Keratinocyte (primary cell): ENCODE measurements at regions not wholly inside any gene's neighbourhood (a gene's known extent, or its start where the extent isn't known, plus 50 kb on each side); places are given as distances from the start of the nearest gene placed in this dataset.

Source experiments
- DNase-seq: peaks from one replicate; pipeline ENCODE4 v3.0.0-alpha.2; 2011; ENCODE audit warnings: low read depth, missing footprints, low spot score
- FAIRE-seq: peaks from 2 replicates; lab custom pipeline; 2011; peaks lifted over from hg19 to GRCh38; lab: Jason Lieb, UNC
- H2AFZ ChIP-seq: 2 replicates; pipeline ENCODE4 v1.6.0; 2012; ENCODE audit warnings: low read length, control low read depth, inconsistent platforms; ENCODE audit not compliant: control insufficient read depth
- H3K27ac ChIP-seq: 2 replicates; pipeline ENCODE4 v1.5.1; 2011; ENCODE audit warnings: low read length; ENCODE audit not compliant: control insufficient read depth, insufficient read depth
- H3K27me3 ChIP-seq: 3 replicates; pipeline ENCODE4 v1.6.0; 2011; ENCODE audit warnings: low read length; ENCODE audit not compliant: control insufficient read depth, insufficient read depth; ENCODE audit errors: extremely low read depth
- H3K36me3 ChIP-seq, 2 experiments: 2 replicates in 1 of 2; 3 replicates in 1 of 2; pipeline ENCODE4 v1.5.1; 2011; ENCODE audit warnings: low read length in 2 of 2, mild to moderate bottlenecking in 1 of 2; ENCODE audit not compliant: control insufficient read depth in 2 of 2, insufficient read depth in 2 of 2; ENCODE audit errors: extremely low read depth in 1 of 2
- H3K4me1 ChIP-seq: 3 replicates; pipeline ENCODE4 v1.5.1; 2011; ENCODE audit warnings: low read length; ENCODE audit not compliant: control insufficient read depth, insufficient read depth; ENCODE audit errors: extremely low read depth
- H3K4me2 ChIP-seq: 3 replicates; pipeline ENCODE4 v1.6.0; 2011; ENCODE audit warnings: low read depth, low read length; ENCODE audit not compliant: control insufficient read depth, insufficient read depth; ENCODE audit errors: extremely low read depth
- H3K4me3 ChIP-seq, 3 experiments: fragments of 200-600 bp in 1 of 3; sonication (generic) in 1 of 3; 2 replicates in 2 of 3; 3 replicates in 1 of 3; pipeline ENCODE4 v1.5.1; 2011 to 2016; ENCODE audit warnings: low read length in 3 of 3, mild to moderate bottlenecking in 3 of 3, control low read depth in 2 of 3, inconsistent platforms in 1 of 3, low read depth in 1 of 3, mixed read lengths in 1 of 3, mixed run types in 1 of 3, moderate library complexity in 1 of 3; ENCODE audit not compliant: control insufficient read depth in 2 of 3, insufficient read depth in 2 of 3; ENCODE audit errors: extremely low read depth in 1 of 3
- H3K79me2 ChIP-seq: 2 replicates; pipeline ENCODE4 v1.6.0; 2012; ENCODE audit warnings: low read length; ENCODE audit not compliant: control insufficient read depth, insufficient read depth
- H3K9ac ChIP-seq: 3 replicates; pipeline ENCODE4 v1.6.0; 2011; ENCODE audit warnings: low read length; ENCODE audit not compliant: control insufficient read depth, insufficient read depth; ENCODE audit errors: extremely low read depth
- H3K9me1 ChIP-seq: 3 replicates; pipeline ENCODE4 v1.6.0; 2011; ENCODE audit warnings: low read length; ENCODE audit not compliant: control insufficient read depth, insufficient read depth; ENCODE audit errors: extremely low read depth
- H3K9me3 ChIP-seq: 2 replicates; pipeline ENCODE4 v1.5.1; 2012; ENCODE audit warnings: low read depth, low read length; ENCODE audit not compliant: control insufficient read depth
- H4K20me1 ChIP-seq: 3 replicates; pipeline ENCODE4 v1.6.0; 2011; ENCODE audit warnings: low read length; ENCODE audit not compliant: control insufficient read depth, insufficient read depth; ENCODE audit errors: extremely low read depth
- EZH2 ChIP-seq: IDR thresholded peaks from one replicate; pipeline ENCODE4 v1.6.1; 2012; ENCODE audit warnings: inconsistent platforms, mild to moderate bottlenecking, low read length, moderate library complexity
- dilution Hi-C: fragments of 300-500 bp; cut with MboI; formaldehyde crosslinking; loops from one replicate; pipeline ENCODE4 v1.7.0; 2020; ENCODE audit warnings: low sequenced_read_pairs; ENCODE audit not compliant: extremely low pct_ligation_motif_present
- TF ChIP-seq, protein P1 (sequence below), 3 experiments: IDR thresholded peaks in 1 of 3; conservative IDR thresholded peaks in 1 of 3; optimal IDR thresholded peaks in 1 of 3; 2 replicates in 2 of 3; 3 replicates in 1 of 3; pipeline versions ENCODE3 to v1.5.1; 2011; ENCODE audit warnings: low read length in 3 of 3, mild to moderate bottlenecking in 3 of 3, moderate library complexity in 2 of 3, control low read depth in 1 of 3, inconsistent platforms in 1 of 3; ENCODE audit not compliant: insufficient read depth in 2 of 3; ENCODE audit errors: extremely low read depth in 1 of 3

DNA sequence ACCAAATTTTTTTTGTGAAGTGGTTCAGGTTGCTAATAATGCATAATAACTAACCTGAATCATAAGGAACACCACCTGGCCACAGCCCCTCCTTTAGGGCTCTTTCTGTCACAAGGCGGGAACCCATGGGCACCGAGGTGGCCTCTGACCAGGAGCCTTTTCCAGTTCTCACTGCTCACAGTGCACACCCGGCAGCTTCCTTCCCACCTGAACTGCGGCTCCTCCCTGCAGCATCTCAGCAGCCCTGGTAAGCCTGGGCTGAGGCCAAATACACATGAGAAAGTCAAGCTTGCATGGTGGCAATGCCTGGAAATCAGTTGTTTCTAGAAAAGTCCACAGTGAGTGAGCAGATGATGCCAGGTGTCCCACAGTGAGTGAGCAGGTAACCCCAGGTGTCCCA, 77.6 kb upstream of the SNTG2 start:
- no peak overlapping the region for H3K4me2 ChIP-seq
- no peak overlapping the region for H3K9ac ChIP-seq
- DNase-seq (no peak), FAIRE-seq (no peak)
- no peak overlapping the region for H2AFZ ChIP-seq
- H3K4me3 ChIP-seq = no peak overlapping the region
- H3K9me3 ChIP-seq = peaks cover 11% of the 10 kb centered on the region
- H3K9me1 ChIP-seq = no peaks in the 10 kb centered on the region
- dilution Hi-C loops = no loop called here
- no peaks in the 10 kb centered on the region for H3K79me2 ChIP-seq
- no peaks in the 10 kb centered on the region for H3K4me1 ChIP-seq
- no peak overlapping the region for H3K27ac ChIP-seq
- TF ChIP-seq, protein P1, sequence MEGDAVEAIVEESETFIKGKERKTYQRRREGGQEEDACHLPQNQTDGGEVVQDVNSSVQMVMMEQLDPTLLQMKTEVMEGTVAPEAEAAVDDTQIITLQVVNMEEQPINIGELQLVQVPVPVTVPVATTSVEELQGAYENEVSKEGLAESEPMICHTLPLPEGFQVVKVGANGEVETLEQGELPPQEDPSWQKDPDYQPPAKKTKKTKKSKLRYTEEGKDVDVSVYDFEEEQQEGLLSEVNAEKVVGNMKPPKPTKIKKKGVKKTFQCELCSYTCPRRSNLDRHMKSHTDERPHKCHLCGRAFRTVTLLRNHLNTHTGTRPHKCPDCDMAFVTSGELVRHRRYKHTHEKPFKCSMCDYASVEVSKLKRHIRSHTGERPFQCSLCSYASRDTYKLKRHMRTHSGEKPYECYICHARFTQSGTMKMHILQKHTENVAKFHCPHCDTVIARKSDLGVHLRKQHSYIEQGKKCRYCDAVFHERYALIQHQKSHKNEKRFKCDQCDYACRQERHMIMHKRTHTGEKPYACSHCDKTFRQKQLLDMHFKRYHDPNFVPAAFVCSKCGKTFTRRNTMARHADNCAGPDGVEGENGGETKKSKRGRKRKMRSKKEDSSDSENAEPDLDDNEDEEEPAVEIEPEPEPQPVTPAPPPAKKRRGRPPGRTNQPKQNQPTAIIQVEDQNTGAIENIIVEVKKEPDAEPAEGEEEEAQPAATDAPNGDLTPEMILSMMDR (optimal IDR thresholded peaks at IDR 0.05 in 1 of 3, IDR thresholded peaks at IDR 0.05 in 1 of 3, conservative IDR thresholded peaks at IDR 0.05 in 1 of 3; ENCODE audit: extremely low read depth in 1 of 3, insufficient read depth in 2 of 3, low read length in 3 of 3) = no peak
- no peak for TF ChIP-seq EZH2
- H3K27me3 ChIP-seq = no peaks in the 10 kb centered on the region
- H3K36me3 ChIP-seq = no peaks in the 10 kb centered on the region
- H4K20me1 ChIP-seq = no peaks in the 10 kb centered on the region

DNA sequence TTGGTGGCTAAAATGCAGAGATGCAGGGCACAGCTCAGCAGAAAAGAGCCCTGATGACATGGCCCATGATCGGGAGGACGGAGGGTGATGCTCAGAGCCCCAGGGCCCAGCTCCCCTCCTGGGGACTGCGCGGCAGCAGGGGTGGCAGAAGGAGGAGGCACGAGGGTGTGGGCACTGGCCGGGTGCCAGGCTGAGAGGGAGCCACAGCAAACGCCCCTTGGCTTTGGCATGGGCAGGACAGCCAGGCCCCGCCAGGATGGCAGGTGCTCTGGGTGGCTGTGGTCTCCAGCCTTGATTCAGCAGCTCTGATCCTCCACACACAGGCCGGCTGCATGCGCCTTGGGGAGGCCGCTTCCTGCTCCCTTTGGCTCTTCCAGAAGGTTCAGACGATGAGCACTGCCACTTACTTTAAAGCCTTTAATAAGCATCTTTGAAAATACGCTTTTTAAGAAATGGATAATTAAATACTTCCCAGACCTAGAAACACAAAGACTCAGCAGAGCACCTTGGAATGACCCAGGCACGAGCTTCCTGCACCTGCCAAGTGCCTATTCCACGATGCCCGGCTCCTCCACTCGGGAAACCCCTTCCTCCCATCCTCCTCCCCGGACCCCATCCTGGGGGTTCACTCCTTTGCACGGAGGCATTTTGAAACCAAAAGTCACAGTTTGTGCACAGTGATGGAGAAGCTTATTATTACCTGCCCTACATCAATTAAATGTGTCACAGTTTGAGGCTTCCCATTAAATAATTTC, 78.5 kb upstream of the SNTG2 start:
- Histone ChIP-seq H3K79me2 (no peaks in the 10 kb centered on the region), H3K36me3 (no peaks in the 10 kb centered on the region), H3K9me1 (no peaks in the 10 kb centered on the region), H2AFZ (no peak overlapping the region), H3K27me3 (no peaks in the 10 kb centered on the region), H3K9me3 (peaks cover 11% of the 10 kb centered on the region), H3K4me1 (no peaks in the 10 kb centered on the region), H4K20me1 (no peaks in the 10 kb centered on the region), H3K4me2 (no peak overlapping the region), H3K4me3 (no peak overlapping the region), H3K27ac (no peak overlapping the region), H3K9ac (no peak overlapping the region)
- no peak for FAIRE-seq
- no peak for DNase-seq
- TF ChIP-seq EZH2 = no peak
- TF ChIP-seq, protein P1 (optimal IDR thresholded peaks at IDR 0.05 in 1 of 3, IDR thresholded peaks at IDR 0.05 in 1 of 3, conservative IDR thresholded peaks at IDR 0.05 in 1 of 3; ENCODE audit: extremely low read depth in 1 of 3, insufficient read depth in 2 of 3, low read length in 3 of 3) = no peak
- dilution Hi-C loops = no loop called here
